Calu3 (cell line): ENCODE measurements at regions not wholly inside any gene's neighbourhood (a gene's known extent, or its start where the extent isn't known, plus 50 kb on each side); places are given as distances from the start of the nearest gene placed in this dataset.
"Not testable (repeated sequence)": the region's sequence is repeated elsewhere in the genome, so short reads cannot be mapped to it uniquely, and the experiment has no call there.

Source experiments
- BruUV-seq: library from RNA; stranded (reverse); fragments of 400-500 nt; replicated peaks from 2 replicates; lab custom pipeline; 2021; lab: Mats Ljungman, UMichigan
- CTCF ChIA-PET: fragments of 300-600 bp; sonication (Branson Sonifier 250); formaldehyde crosslinking; loops from one replicate; lab custom pipeline; 2022; ENCODE audit warnings: antibody characterized with exemption; lab: Charles Lee
- DNase-seq: peaks from one replicate; pipeline ENCODE4 v3.0.0; 2022
- H3K27ac Mint-ChIP-seq: one replicate; pipeline ENCODE4 v1.8.0; 2022; ENCODE audit warnings: mixed read lengths; ENCODE audit not compliant: unreplicated experiment
- H3K27me3 Mint-ChIP-seq: one replicate; pipeline ENCODE4 v1.8.0; 2022; ENCODE audit warnings: mixed read lengths; ENCODE audit not compliant: unreplicated experiment
- H3K36me3 Mint-ChIP-seq: one replicate; pipeline ENCODE4 v1.8.0; 2022; ENCODE audit warnings: mild to moderate bottlenecking, moderate library complexity, mixed read lengths; ENCODE audit not compliant: insufficient read depth, unreplicated experiment
- H3K4me1 Mint-ChIP-seq: one replicate; pipeline ENCODE4 v1.8.0; 2022; ENCODE audit warnings: mild to moderate bottlenecking, low read depth, mixed read lengths; ENCODE audit not compliant: unreplicated experiment
- H3K4me3 Mint-ChIP-seq: one replicate; pipeline ENCODE4 v1.8.0; 2022; ENCODE audit warnings: mild to moderate bottlenecking, low read depth, moderate library complexity, mixed read lengths; ENCODE audit not compliant: unreplicated experiment
- H3K9me3 Mint-ChIP-seq: one replicate; pipeline ENCODE4 v1.8.0; 2022; ENCODE audit warnings: low read depth, mixed read lengths; ENCODE audit not compliant: unreplicated experiment
- CTCF ChIP-seq: fragments of 200-600 bp; IDR thresholded peaks from one replicate; pipeline ENCODE4 v1.8.0; 2022; ENCODE audit warnings: antibody characterized with exemption; ENCODE audit not compliant: unreplicated experiment
- intact Hi-C: fragments of 100-400 bp; cut with micrococcal nuclease; formaldehyde crosslinking; loops from one replicate; pipeline ENCODE4 v1.10.0; 2022; ENCODE audit not compliant: unreplicated experiment

- BruUV-seq, result no TSS peak
- Mint-ChIP-seq H3K4me3 (no peak overlapping the region), H3K36me3 (no peaks in the 10 kb centered on the region), H3K27ac (no peak overlapping the region), H3K4me1 (no peaks in the 10 kb centered on the region), H3K9me3 (peaks cover 15% of the 10 kb centered on the region), H3K27me3 (no peaks in the 10 kb centered on the region)
- CTCF ChIA-PET, result no interaction called here
- intact Hi-C loops, result no loop called here
- no peak for TF ChIP-seq CTCF
- no peak for DNase-seq
Observed at GRCh38 chrX:94942603-94943002, 1268.6 kb downstream of the FAM133A start.

- intact Hi-C loops, BruUV-seq, DNase-seq, H3K4me1 Mint-ChIP-seq, H3K4me3 Mint-ChIP-seq, H3K27me3 Mint-ChIP-seq, H3K27ac Mint-ChIP-seq, CTCF ChIA-PET, H3K36me3 Mint-ChIP-seq: not testable (repeated sequence)
- peaks cover 15% of the 10 kb centered on the region for H3K9me3 Mint-ChIP-seq
Observed at GRCh38 chrX:94946137-94946536, 1272.1 kb downstream of the FAM133A start.

- H3K36me3 Mint-ChIP-seq, result no peaks in the 10 kb centered on the region
- BruUV-seq, result no TSS peak
- CTCF ChIA-PET, result no interaction called here
- H3K27me3 Mint-ChIP-seq, result no peaks in the 10 kb centered on the region
- no peak overlapping the region for H3K4me3 Mint-ChIP-seq
- TF ChIP-seq CTCF, result no peak
- H3K9me3 Mint-ChIP-seq, result no peaks in the 10 kb centered on the region
- intact Hi-C loops, result no loop called here
- no peak for DNase-seq
- H3K4me1 Mint-ChIP-seq, result no peaks in the 10 kb centered on the region
- no peak overlapping the region for H3K27ac Mint-ChIP-seq
Observed at GRCh38 chrX:94961730-94962129, 1287.7 kb downstream of the FAM133A start.

GRCh38 chrX:94977562-94977961, 1303.6 kb downstream of the FAM133A start:
- Mint-ChIP-seq H3K4me3 (no peak overlapping the region), H3K4me1 (no peaks in the 10 kb centered on the region), H3K27me3 (no peaks in the 10 kb centered on the region), H3K27ac (no peak overlapping the region), H3K9me3 (no peaks in the 10 kb centered on the region), H3K36me3 (no peaks in the 10 kb centered on the region)
- BruUV-seq, result no TSS peak
- CTCF ChIA-PET, result no interaction called here
- no peak for DNase-seq
- TF ChIP-seq CTCF, result no peak
- intact Hi-C loops, result no loop called here

- CTCF ChIA-PET, result no interaction called here
- no peak for DNase-seq
- Mint-ChIP-seq H3K9me3 (no peaks in the 10 kb centered on the region), H3K4me1 (no peaks in the 10 kb centered on the region), H3K27ac (no peak overlapping the region), H3K36me3 (no peaks in the 10 kb centered on the region), H3K4me3 (no peak overlapping the region), H3K27me3 (no peaks in the 10 kb centered on the region)
- no peak for TF ChIP-seq CTCF
- intact Hi-C loops, result no loop called here
- no TSS peak for BruUV-seq
Observed at GRCh38 chrX:94977986-94978385, 1304.0 kb downstream of the FAM133A start.
